IPS DF 6.9 (cell line): ENCODE measurements at regions not wholly inside any gene's neighbourhood (a gene's known extent, or its start where the extent isn't known, plus 50 kb on each side); places are given as distances from the start of the nearest gene placed in this dataset.

Experiments
- DNase-seq: peaks from one replicate; pipeline ENCODE4 v3.0.0-alpha.2; 2013; ENCODE audit warnings: low read depth, low spot score
- H3K27ac ChIP-seq: one replicate; pipeline ENCODE4 v1.5.1; 2013; ENCODE audit warnings: low read length, control low read depth
- H3K27me3 ChIP-seq: 2 replicates; pipeline ENCODE4 v1.6.1; 2013; ENCODE audit warnings: mild to moderate bottlenecking, low read length; ENCODE audit not compliant: control insufficient read depth, insufficient read depth
- H3K36me3 ChIP-seq: 2 replicates; pipeline ENCODE4 v1.6.1; 2013; ENCODE audit warnings: low read length; ENCODE audit not compliant: control insufficient read depth, insufficient read depth
- H3K4me1 ChIP-seq: 2 replicates; pipeline ENCODE4 v1.6.1; 2013; ENCODE audit warnings: low read length; ENCODE audit not compliant: control insufficient read depth, insufficient read depth
- H3K4me3 ChIP-seq: 2 replicates; pipeline ENCODE4 v1.5.1; 2013; ENCODE audit warnings: mild to moderate bottlenecking, low read length
- H3K9me3 ChIP-seq: 2 replicates; pipeline ENCODE4 v1.6.1; 2013; ENCODE audit warnings: low read length, inconsistent platforms; ENCODE audit not compliant: control insufficient read depth, insufficient read depth
- WGBS: extraction: QIAGEN DNeasy Blood & Tissue Kit; methylation state at CpG from one replicate; pipeline ENCODE4 v1.1.7; 2013; ENCODE audit warnings: mixed read lengths, missing lambda C conversion rate; ENCODE audit not compliant: insufficient read length, insufficient coverage; 5-methylcytosine and 5-hydroxymethylcytosine counted together

- Histone ChIP-seq H3K4me1 (no peaks in the 10 kb centered on the region), H3K9me3 (no peaks in the 10 kb centered on the region; the same call in 1 of the 2 replicates), H3K36me3 (no peaks in the 10 kb centered on the region), H3K27me3 (no peaks in the 10 kb centered on the region), H3K4me3 (no peak overlapping the region), H3K27ac (no peak overlapping the region)
- no CpG with 5 or more reads among the region's 12 CpGs for WGBS
- DNase-seq = no peak
Observed at GRCh38 chr1:229139331-229140118, 131.4 kb upstream of the RAB4A start.

GRCh38 chr1:229140119-229140396 is 130.9 kb upstream of the RAB4A start:
- H3K27ac ChIP-seq = no peak overlapping the region
- H3K9me3 ChIP-seq = no peaks in the 10 kb centered on the region
- no CpG with 5 or more reads among the region's 1 CpG for WGBS
- H3K4me1 ChIP-seq = no peaks in the 10 kb centered on the region
- H3K27me3 ChIP-seq = no peaks in the 10 kb centered on the region
- no peaks in the 10 kb centered on the region for H3K36me3 ChIP-seq
- DNase-seq = no peak
- no peak overlapping the region for H3K4me3 ChIP-seq

GRCh38 chr1:229141271-229141670 is 129.6 kb upstream of the RAB4A start:
- no CpG with 5 or more reads among the region's 2 CpGs for WGBS
- Histone ChIP-seq H3K27me3 (no peaks in the 10 kb centered on the region), H3K36me3 (no peaks in the 10 kb centered on the region), H3K4me3 (no peak overlapping the region), H3K27ac (no peak overlapping the region), H3K9me3 (no peaks in the 10 kb centered on the region), H3K4me1 (no peaks in the 10 kb centered on the region)
- DNase-seq = no peak

GRCh38 chr1:229141689-229142377 is 129.1 kb upstream of the RAB4A start:
- Histone ChIP-seq H3K27ac (no peak overlapping the region), H3K9me3 (no peaks in the 10 kb centered on the region), H3K4me3 (no peak overlapping the region), H3K36me3 (no peaks in the 10 kb centered on the region), H3K27me3 (no peaks in the 10 kb centered on the region), H3K4me1 (no peaks in the 10 kb centered on the region)
- no CpG with 5 or more reads among the region's 5 CpGs for WGBS
- no peak for DNase-seq

- no peaks in the 10 kb centered on the region for H3K36me3 ChIP-seq
Observed at GRCh38 chr1:229142471-229142870, 128.4 kb upstream of the RAB4A start.

GRCh38 chr1:229146647-229147046 is 124.3 kb upstream of the RAB4A start:
- Histone ChIP-seq H3K9me3 (no peaks in the 10 kb centered on the region), H3K4me3 (no peak overlapping the region), H3K27me3 (no peaks in the 10 kb centered on the region), H3K27ac (no peak overlapping the region), H3K4me1 (peaks cover 9% of the 10 kb centered on the region), H3K36me3 (no peaks in the 10 kb centered on the region)
- no peak for DNase-seq
- no CpG with 5 or more reads among the region's 9 CpGs for WGBS

More at GRCh38 chr1:229142471-229142870, 128.4 kb upstream of the RAB4A start:
- Histone ChIP-seq H3K27me3 (no peaks in the 10 kb centered on the region), H3K9me3 (no peaks in the 10 kb centered on the region), H3K4me1 (no peaks in the 10 kb centered on the region), H3K27ac (no peak overlapping the region), H3K4me3 (no peak overlapping the region)
- DNase-seq = no peak
- no CpG with 5 or more reads among the region's 2 CpGs for WGBS

- H3K4me3 ChIP-seq = no peak overlapping the region
- no peaks in the 10 kb centered on the region for H3K9me3 ChIP-seq
- no CpG with 5 or more reads among the region's 16 CpGs for WGBS
- no peaks in the 10 kb centered on the region for H3K27me3 ChIP-seq
- no peak for DNase-seq
- H3K4me1 ChIP-seq = peaks cover 9% of the 10 kb centered on the region
- no peaks in the 10 kb centered on the region for H3K36me3 ChIP-seq
- H3K27ac ChIP-seq = no peak overlapping the region
Observed at GRCh38 chr1:229147072-229147471, 123.8 kb upstream of the RAB4A start.

GRCh38 chr1:229148041-229148671 is 122.8 kb upstream of the RAB4A start:
- no peak for DNase-seq
- H3K27ac ChIP-seq = no peak overlapping the region
- H3K27me3 ChIP-seq = no peaks in the 10 kb centered on the region
- H3K4me3 ChIP-seq = no peak overlapping the region
- H3K36me3 ChIP-seq = no peaks in the 10 kb centered on the region
- H3K4me1 ChIP-seq = peaks cover 9% of the 10 kb centered on the region
- WGBS = no CpG with 5 or more reads among the region's 13 CpGs
- H3K9me3 ChIP-seq = no peaks in the 10 kb centered on the region

GRCh38 chr1:229148743-229149142 is 122.2 kb upstream of the RAB4A start:
- Histone ChIP-seq H3K9me3 (no peaks in the 10 kb centered on the region), H3K27me3 (no peaks in the 10 kb centered on the region), H3K4me1 (peaks cover 9% of the 10 kb centered on the region), H3K27ac (no peak overlapping the region), H3K4me3 (no peak overlapping the region), H3K36me3 (no peaks in the 10 kb centered on the region)
- DNase-seq = no peak
- no CpG with 5 or more reads among the region's 7 CpGs for WGBS

GRCh38 chr1:229149435-229149834 is 121.5 kb upstream of the RAB4A start:
- no peak overlapping the region for H3K27ac ChIP-seq
- no peak for DNase-seq
- H3K4me3 ChIP-seq = no peak overlapping the region
- H3K27me3 ChIP-seq = no peaks in the 10 kb centered on the region
- H3K9me3 ChIP-seq = no peaks in the 10 kb centered on the region
- H3K36me3 ChIP-seq = no peaks in the 10 kb centered on the region
- H3K4me1 ChIP-seq = peaks cover 9% of the 10 kb centered on the region
- WGBS = no CpG with 5 or more reads among the region's 2 CpGs
